GM19467 (cell line): ENCODE measurements at regions not wholly inside any gene's neighbourhood (a gene's known extent, or its start where the extent isn't known, plus 50 kb on each side); places are given as distances from the start of the nearest gene placed in this dataset.
"Not testable (repeated sequence)": the region's sequence is repeated elsewhere in the genome, so short reads cannot be mapped to it uniquely, and the experiment has no call there.

ENCODE experiments used
- ATAC-seq: cut with Tn5 transposase; IDR thresholded peaks from one replicate; pipeline ENCODE4 v1.9.1; 2021; ENCODE audit warnings: mild to moderate bottlenecking, moderate library complexity; ENCODE audit not compliant: unreplicated experiment

DNA sequence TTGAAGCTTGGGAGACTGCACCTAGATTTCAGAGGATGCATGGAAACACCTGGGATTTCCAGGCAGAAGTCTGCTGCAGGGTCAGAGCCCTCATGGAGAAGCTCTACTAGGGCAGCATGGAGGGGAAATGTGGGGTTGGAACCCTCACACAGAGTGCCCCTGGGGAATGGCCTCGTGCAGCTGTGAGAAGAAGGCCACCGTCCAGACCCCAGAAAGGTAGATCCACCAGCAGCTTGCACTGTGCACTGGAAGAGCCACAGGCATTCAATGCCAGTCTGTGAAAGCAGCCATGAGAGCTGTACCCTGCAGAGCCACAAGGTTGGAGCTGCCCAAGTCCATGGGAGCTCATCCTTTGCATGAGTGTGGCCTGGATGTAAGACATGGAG lies 285.3 kb upstream of the FAM174A start:
- ATAC-seq = no peak

DNA sequence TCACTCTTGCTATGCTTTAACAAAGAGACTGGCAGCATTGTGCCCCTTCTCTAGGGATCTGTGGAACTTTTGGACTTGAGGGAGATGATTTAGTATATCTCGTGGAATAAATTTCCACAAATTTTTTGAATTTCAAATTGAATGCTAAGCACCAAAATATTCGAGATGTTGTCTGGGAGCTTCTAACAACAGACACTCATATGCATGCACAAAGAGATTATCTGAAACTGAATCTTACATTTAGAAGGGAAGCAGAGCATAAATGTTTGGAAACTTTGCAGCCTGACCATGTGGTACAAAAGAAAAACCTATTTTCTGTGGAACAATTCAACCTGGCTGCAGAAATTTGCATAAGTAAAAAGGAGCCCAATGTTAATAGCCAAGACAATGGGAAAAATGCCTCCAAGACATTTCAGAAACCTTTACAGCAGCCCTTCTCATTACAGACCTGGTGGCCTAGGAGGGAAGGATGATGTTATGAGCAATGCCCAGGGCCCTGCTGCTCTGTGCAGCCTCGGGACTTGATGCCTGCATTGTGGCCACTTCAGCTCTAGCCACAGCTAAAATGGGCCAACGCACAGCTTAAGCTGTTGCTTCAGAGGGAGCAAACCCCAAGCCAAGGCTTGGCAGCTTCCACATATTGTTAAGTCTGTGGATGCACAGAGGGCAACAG lies 285.8 kb upstream of the FAM174A start:
- ATAC-seq = no peak

DNA sequence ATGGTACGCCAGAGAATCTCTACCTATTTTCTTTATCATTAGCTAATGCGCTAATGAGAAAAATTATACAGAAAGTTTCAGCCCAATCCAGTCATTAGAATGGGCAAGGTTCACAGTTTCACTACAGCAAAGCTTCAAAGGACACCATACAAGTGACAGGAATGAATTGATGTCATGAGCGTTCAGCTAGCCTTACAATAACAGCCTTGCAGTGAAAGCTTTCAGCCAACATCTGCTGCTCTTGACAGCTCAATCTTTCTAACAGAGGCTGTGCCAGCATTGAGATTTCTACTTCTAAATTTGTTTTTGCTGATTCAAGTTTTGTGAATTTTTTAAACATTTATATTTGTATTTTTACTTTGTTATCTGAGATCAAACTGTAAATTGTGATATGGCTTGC lies 302.4 kb upstream of the FAM174A start:
- ATAC-seq = no peak

DNA sequence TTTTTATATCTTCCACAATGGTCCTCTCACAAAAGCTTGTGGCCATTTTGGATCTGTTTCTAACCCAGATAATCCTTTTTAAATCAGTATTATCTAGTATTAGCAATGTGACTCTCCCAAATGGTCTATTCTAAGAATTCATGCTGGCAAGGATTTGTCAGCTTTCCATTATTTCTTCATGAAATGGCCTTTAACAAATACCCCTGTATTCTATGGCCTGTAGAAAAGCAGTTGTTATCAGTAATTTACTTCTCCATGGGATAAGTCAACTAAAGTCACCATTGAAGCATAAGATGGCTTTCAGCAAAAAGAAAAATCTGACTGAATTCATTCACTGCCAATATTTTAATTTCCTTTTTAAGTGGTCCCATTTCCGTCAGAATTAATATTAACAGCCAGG lies 346.4 kb upstream of the FAM174A start:
- ATAC-seq = no peak

DNA sequence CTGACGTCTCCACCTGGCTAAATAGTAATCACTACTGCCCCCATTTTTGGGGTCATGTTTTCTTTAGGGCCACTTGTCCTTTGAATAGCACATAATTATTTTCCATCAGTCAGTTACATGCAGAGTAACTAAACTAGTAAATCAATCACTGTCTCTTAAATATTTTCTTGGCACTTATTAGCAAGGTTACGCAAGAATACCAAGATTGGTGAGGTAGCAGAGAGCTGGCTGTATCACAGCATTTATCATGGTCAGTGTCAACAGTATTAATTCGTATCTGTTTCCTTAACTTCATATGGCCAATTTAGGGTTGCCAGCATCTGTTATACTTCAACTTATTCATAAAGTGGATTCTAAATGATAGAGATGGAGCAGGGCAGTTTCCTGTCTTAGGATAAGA lies 346.8 kb upstream of the FAM174A start:
- ATAC-seq = no peak

DNA sequence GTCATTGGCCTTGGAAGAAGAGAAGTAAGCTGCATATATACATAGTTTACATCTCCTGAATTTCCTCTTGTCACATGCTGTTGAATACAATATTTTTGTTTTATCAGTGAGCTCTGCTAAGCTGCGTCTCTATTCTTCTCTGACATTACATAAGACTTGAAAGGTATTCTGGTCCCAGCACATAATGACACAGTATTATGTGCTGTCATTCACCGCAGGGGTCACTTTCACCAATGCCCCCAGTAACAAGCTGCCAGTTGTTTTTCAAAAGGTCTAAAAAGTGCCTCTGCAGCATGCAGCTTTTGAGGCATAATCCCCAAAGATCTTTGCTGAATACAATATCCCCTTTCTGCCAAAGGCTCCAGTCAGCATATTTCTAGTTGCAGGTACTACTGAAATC lies 349.0 kb upstream of the FAM174A start:
- ATAC-seq = no peak

DNA sequence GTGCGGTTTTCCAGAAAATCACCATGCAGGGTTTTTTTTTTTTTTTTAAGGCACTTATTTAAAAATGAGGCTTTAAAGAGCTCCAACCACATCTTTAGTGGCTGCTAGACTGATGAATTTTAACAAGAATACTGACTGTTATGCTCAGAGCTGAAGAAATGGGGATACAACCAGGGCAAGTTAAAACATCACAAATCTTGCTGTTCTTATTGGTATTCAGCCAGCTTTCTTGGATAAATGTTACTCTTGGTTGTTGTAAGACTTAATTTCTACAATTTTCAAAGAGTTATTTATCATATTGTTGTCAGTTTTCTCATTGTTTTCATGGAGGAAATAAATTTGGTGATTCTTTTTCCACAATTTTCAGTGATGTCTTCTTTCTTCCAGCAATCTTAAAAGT lies 352.8 kb upstream of the FAM174A start:
- ATAC-seq = no peak

DNA sequence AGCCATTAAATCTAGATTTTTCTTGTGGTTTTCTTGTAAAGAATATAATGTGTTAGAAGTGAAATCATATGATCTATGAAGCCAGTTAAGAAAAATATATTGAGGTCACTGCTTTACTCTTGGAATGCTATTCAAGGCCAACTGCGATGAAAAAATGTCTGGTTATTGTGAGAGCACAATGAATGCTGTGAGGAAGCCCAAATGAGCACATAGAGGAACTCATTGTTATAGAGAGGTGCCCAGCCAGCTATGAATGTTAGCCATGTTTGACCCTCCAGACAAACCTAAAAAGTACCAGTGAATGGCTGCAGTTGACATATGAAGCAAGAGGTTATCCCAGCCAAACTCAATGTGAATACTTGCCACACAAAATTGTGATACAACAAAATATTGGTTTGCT lies 359.8 kb upstream of the FAM174A start:
- no peak for ATAC-seq

DNA sequence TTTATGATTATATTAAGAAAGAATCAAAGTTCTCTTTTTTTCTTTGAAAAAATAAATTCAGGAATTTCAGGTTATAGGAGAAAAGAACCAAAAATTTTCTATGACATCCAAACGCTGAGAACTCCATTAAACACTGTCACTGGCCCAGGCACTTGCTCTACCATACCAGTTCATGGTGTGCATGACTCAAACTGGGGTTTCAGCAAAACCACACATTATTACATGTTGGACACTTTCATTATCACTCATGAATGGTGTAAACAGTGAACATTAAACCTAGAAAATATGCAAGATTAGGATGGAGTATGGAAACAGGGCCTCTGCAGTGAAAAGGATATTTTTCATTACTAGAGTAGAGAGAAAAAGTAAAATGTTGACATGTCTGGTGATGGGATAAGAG lies 369.9 kb upstream of the FAM174A start:
- peak; percentile 99 for ATAC-seq

DNA sequence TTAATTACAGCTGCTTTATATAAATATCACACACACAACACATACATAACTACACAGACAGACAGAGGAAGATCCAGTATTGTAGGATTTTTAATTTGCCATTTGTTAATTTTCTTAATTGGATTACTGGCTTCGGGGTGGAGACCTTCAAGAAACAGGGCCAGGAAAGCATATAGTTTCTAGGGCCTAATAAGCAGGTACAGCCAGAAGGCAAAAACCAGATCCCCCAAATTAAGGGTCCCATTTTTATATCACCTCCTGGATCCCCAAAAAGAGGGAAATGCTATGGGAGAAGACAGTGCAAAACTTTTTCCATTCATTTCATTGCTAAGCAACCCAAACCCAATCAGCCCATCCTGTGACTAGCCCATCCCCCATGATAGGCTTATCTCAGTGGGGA lies 373.3 kb upstream of the FAM174A start:
- no peak for ATAC-seq

DNA sequence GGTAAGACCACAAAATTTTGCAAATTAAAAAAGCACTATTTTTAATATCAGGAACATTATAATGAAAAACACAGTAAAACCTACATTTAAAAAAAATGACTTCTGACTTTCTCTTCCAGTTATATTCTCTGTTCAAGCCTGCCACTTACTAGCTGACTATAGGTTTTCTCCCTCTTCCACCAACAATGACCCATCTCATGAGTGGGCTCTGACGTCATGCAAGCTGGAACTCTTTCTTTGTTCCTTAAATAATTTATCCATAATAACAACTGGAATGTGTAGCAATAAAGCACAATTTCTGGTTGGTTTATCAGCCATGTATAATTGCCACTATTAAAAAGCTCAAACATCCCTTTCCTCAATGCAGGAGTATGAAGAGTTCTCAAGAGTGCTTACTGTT lies 378.1 kb upstream of the FAM174A start:
- no peak for ATAC-seq

DNA sequence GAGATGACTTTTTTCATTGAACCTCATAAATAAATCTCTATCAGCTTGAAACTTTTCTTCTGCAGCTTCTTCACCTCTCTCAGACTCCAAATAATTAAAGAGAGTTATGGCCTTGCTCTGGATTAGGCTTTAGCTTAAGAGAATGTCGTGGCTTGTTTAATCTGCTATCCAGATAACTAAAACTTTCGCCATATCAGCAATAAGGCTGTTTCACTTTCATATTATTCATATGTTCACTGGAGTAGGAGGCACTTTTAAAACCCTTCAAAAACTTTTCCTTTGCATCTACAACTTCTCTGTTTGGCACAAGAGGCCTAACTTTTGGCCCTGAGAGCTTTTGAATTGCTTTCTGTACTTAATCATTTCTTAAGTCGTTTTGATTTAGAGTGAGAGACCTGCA lies 386.9 kb upstream of the FAM174A start:
- ATAC-seq = no peak

DNA sequence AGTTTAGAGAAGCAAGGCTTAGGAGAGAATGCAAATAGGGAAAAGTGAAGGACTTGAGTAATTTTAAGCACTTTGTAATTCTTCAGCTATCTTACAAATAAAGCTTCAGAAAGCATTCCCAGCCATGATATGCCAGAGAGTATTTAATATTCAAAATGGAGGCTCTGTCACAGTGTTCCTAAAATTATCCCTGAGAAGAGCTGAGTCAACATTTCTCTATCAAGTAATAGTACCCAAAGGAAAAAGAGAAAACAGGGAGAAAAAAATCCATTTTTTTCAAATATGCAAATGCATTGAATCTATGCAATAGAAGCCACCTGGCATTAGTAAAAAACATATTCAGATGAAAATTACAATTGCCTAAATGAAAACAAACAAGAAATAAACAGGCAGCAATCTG lies 392.6 kb upstream of the FAM174A start:
- no peak for ATAC-seq

DNA sequence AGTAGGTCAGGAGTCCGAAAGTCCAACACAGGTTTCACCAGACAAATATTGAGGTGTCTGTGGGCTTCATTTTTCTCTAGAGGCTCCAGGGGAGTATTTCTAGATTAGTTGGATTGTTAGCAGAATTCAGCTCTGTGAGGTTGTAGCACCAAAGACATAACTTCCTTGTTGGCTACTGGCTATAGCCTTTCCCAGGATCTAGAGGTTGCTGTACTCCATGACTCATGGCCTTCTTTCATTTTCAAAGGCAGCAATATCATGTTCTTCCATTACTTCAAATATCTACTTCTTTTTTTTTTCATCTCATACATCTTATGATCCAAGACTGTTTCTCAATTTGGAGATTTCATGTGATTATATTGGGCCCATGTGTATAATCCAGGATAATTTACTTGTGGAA lies 404.0 kb upstream of the FAM174A start:
- no peak for ATAC-seq

DNA sequence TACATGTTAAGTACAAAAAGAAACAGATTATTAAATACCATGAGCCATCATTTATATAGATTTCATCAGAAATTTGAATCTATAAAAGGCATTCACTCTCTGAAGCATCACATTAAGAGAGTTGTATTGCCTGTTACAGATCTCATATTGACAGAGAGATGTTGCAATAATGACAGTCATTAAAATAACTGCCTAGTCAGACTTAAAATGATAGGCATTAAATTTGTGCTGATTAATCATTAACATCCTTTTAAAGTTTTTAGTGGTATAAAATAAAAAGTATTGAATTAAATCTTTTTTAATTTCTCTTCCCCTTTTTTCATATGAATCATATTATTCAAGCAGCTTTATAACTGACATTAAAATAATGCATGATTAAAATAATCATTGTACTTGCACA lies 404.9 kb upstream of the FAM174A start:
- no peak for ATAC-seq

DNA sequence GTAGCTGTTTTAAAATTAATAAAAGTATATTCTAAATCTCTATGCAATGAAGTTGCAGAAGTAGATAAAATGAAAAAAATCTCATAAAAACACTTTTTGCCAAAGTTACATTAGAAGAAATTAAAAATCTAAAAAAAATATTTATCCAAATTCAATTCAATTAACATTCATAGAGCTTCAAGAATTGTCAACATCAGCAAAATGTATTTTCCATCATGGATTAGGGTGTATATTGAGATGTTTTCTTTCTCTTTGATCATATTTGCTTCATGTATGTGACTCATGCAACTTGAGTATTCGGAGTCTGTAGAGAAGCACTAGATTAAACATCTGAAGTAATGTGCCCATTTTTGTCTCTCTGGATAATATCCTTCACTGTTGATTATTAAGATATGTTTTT lies 415.3 kb upstream of the FAM174A start:
- ATAC-seq = no peak

DNA sequence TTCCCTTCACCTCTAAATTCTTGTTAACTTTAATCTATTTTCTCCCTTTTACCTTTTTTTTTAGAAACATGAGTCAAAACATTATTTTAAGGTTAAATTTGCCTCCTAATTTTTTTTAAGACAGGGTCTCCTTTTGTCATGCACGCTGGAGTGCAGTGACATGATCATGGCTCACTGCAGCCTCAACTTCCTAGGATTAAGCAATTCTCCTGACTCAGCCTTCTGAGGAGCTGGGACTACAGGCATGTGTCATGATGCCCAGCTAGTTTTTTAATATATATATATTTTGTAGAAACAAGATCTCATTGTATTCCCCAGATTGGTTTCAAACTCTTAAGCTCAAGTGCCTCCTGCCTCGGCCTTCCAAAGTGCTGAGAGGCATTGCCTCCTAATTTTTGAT lies 424.7 kb upstream of the FAM174A start:
- no peak for ATAC-seq

DNA sequence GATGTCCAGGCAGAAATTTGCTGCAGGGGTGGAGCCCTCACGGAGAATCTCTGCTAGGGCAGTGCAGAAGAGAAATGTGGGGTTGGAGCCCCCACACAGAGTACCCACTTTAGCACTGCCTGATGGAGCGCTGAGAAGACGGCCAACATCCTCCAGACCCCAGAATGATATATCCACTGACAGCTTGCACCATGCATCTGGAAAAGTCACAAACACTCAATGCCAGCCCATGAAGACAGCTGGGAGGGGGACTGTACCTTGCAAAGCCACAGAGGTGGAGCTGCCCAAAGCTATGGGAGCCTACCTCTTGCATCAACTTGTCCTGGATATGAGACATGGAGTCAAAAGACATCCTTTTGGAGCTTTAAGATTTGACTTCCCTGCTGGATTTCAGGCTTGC lies 426.3 kb upstream of the FAM174A start:
- no peak for ATAC-seq

DNA sequence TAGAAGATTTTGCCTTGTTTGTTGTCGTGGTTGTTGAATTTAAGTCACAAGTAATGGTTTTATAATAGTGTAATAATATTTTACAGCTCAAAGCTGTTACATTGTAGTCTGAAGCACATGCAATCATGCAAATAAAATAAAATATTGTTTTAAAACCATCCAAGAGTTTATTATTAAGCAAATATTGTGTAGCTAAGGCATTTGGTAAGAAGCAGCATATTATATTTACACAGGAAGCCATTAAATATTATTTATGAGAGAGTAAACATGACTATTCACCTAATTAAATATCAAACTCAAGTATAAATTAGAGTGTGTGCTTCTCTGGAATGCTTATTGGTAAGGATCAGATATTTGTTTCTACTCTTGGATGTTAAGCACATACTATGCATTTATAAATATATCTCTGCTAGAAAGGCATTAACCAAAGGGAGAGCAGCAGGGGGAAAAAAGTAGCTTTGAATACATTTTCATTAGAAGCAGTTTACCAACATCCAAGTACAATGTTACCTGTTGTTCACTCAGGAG lies 431.5 kb upstream of the FAM174A start:
- ATAC-seq = not testable (repeated sequence)

DNA sequence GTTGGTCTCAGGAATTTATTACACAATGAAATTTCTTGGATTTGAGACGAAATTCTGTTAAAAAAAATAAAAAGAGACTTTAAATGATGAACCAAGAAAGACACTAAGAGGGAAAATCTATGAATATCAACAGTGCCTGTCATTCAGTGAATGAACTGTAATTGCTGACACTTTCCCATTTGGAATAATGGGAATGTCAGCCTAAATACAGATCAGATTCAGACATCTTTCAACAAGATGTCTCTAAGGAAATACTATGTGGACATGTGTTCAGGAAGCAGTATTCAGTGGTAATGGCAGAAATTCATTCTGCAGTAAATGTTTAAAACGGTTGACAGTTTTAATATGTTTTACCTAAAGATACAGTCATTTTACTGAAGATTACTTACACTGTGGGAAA lies 433.7 kb upstream of the FAM174A start:
- ATAC-seq = not testable (repeated sequence)

DNA sequence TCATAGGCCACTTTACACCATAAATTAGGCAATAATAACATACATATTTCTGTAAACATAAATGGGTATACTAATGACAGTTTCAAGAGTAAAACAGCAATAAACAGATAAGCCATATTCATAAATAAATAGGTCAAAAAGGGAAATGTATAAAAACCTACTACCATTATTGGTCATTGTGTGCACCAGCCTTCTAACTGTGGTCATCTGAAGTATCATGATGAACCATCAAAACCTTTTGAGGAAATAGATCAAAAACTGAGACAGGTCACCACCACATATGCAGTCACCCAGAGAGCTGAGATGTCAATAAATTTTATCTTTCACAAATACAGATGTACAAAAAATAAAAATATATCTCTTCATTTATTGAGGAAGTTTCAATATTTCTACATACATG lies 438.8 kb upstream of the FAM174A start:
- ATAC-seq = not testable (repeated sequence)

DNA sequence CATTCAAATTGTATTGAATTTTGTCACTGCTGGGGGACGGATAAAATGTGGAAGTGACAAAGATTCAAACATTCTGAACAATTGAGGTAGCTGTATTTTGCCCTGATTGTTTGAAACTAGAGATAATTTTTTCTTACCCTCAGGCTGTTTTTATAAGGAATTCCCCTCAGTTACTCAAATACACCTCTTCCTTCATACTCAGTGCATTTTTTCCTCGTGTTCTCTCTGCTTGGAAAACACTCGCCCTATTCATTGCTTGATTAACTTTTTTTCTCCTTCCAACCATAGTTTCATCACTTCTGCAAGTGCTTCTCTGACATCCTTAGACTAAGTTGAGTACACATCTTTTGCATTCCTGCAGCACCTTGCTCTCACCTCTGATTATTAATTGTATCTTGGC lies 454.5 kb upstream of the FAM174A start:
- not testable (repeated sequence) for ATAC-seq

DNA sequence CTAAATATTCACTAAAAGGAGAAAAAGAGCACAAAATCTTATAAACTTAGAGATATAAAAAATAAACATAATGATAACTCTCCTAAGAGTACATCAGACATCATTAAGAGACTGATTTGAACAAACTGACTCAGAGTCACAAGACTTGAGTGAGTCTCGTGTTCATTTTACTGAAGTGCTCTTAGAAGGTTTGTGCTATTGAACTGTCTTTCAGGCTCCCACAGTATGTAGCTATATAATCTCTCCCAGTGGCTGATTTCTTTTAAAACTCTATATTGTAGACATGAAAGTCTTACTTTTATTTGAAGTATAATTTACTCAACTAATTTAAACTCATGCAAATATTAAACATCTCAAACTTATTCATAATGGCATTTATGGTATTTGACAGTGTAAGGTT lies 456.0 kb upstream of the FAM174A start:
- not testable (repeated sequence) for ATAC-seq
